Endothelial cell of umbilical vein (primary cell): ENCODE measurements at regions not wholly inside any gene's neighbourhood (a gene's known extent, or its start where the extent isn't known, plus 50 kb on each side); places are given as distances from the start of the nearest gene placed in this dataset.

Experiments used
- BruUV-seq: library from RNA; stranded (reverse); fragments of 400-500 nt; replicated peaks from 2 replicates; lab custom pipeline; 2021; lab: Mats Ljungman, UMichigan
- CTCF ChIA-PET: fragments of 300-600, 350-600 bp; sonication (Branson Sonifier 250); formaldehyde crosslinking; loops from one replicate; lab custom pipeline; 2021; ENCODE audit warnings: antibody characterized with exemption, inconsistent platforms; lab: Charles Lee
- POLR2A ChIA-PET: fragments of 300-600, 350-600 bp; sonication (Branson Sonifier 250); formaldehyde crosslinking; loops from one replicate; lab custom pipeline; 2021; ENCODE audit warnings: antibody characterized with exemption, inconsistent platforms; lab: Charles Lee
- DNase-seq: peaks from one replicate; pipeline ENCODE4 v3.0.0-alpha.2; 2011; ENCODE audit warnings: low read depth, low spot score
- FAIRE-seq: peaks from 2 replicates; lab custom pipeline; 2011; peaks lifted over from hg19 to GRCh38; lab: Jason Lieb, UNC
- H2AFZ ChIP-seq: 2 replicates; pipeline ENCODE4 v1.6.0; 2012; ENCODE audit warnings: low read depth, low read length, control low read depth, inconsistent platforms
- H3K27ac ChIP-seq: 2 replicates; pipeline ENCODE4 v1.5.1; 2011; ENCODE audit warnings: low read depth, mild to moderate bottlenecking, control low read depth, low read length, moderate library complexity; ENCODE audit not compliant: insufficient read depth
- H3K27me3 ChIP-seq, 2 experiments: 2 replicates each; pipeline versions ENCODE4 v1.6.0 to v1.6.1; 2011; ENCODE audit warnings: low read length in 2 of 2, mixed read lengths in 1 of 2; ENCODE audit not compliant: control insufficient read depth in 2 of 2, insufficient read depth in 2 of 2
- H3K36me3 ChIP-seq, 2 experiments: 2 replicates in 1 of 2; 3 replicates in 1 of 2; pipeline ENCODE4 v1.5.1; 2011; ENCODE audit warnings: low read length in 2 of 2, mild to moderate bottlenecking in 1 of 2, moderate library complexity in 1 of 2; ENCODE audit not compliant: control insufficient read depth in 2 of 2, insufficient read depth in 2 of 2; ENCODE audit errors: extremely low read depth in 1 of 2
- H3K4me1 ChIP-seq: 3 replicates; pipeline ENCODE4 v1.5.1; 2011; ENCODE audit warnings: mild to moderate bottlenecking, low read length; ENCODE audit not compliant: control insufficient read depth, insufficient read depth; ENCODE audit errors: extremely low read depth
- H3K4me2 ChIP-seq: 2 replicates; pipeline ENCODE4 v1.6.1; 2011; ENCODE audit warnings: low read length, control low read depth, mixed read lengths; ENCODE audit not compliant: insufficient read depth
- H3K4me3 ChIP-seq, 3 experiments: fragments of 200-600 bp in 1 of 3; sonication (generic), shearing (Covaris generic) in 1 of 3; replicated peaks in 1 of 3; 2 replicates each; pipeline ENCODE4 v1.5.1; 2011 to 2016; ENCODE audit warnings: control low read depth in 3 of 3, low read length in 3 of 3, mild to moderate bottlenecking in 2 of 3, inconsistent platforms in 1 of 3, low read depth in 1 of 3, moderate library complexity in 1 of 3; ENCODE audit not compliant: insufficient read depth in 1 of 3
- H3K79me2 ChIP-seq: 2 replicates; pipeline ENCODE4 v1.6.0; 2012; ENCODE audit warnings: low read length, inconsistent platforms; ENCODE audit not compliant: control insufficient read depth, insufficient read depth
- H3K9ac ChIP-seq: replicated peaks from 2 replicates; pipeline ENCODE3; 2011; ENCODE audit warnings: low read length, control low read depth; ENCODE audit not compliant: insufficient read depth; ENCODE audit errors: extremely low read depth
- H3K9me1 ChIP-seq: replicated peaks from 3 replicates; pipeline ENCODE4 v1.6.0; 2011; ENCODE audit warnings: mild to moderate bottlenecking, low read length; ENCODE audit not compliant: control insufficient read depth, insufficient read depth; ENCODE audit errors: extremely low read depth
- H3K9me3 ChIP-seq: replicated peaks from 2 replicates; pipeline ENCODE4 v1.5.1; 2012; ENCODE audit warnings: low read length, inconsistent platforms; ENCODE audit not compliant: control insufficient read depth, insufficient read depth
- H4K20me1 ChIP-seq: replicated peaks from 2 replicates; pipeline ENCODE3; 2011; ENCODE audit warnings: mild to moderate bottlenecking, low read length; ENCODE audit not compliant: control insufficient read depth, insufficient read depth; ENCODE audit errors: extremely low read depth
- EZH2 ChIP-seq: IDR thresholded peaks from 2 replicates; pipeline ENCODE4 v1.6.1; 2012; ENCODE audit warnings: borderline replicate concordance, low read depth, mild to moderate bottlenecking, moderate library complexity, low read length, inconsistent platforms; ENCODE audit not compliant: severe bottlenecking
- JUN ChIP-seq: IDR thresholded peaks from 2 replicates; pipeline ENCODE4 v1.6.1; 2011; ENCODE audit warnings: borderline replicate concordance, low read depth; ENCODE audit not compliant: insufficient read length, insufficient read depth
- MYC ChIP-seq: IDR thresholded peaks from one replicate; pipeline ENCODE4 v1.6.1; 2011; ENCODE audit warnings: mild to moderate bottlenecking, low read depth, low read length
- POLR2A ChIP-seq: IDR thresholded peaks from 2 replicates; pipeline ENCODE4 v1.6.1; 2012; ENCODE audit warnings: low read depth, mild to moderate bottlenecking, control low read depth, low read length
- POLR2AphosphoS5 ChIP-seq: IDR thresholded peaks from 2 replicates; pipeline ENCODE4 v1.6.1; 2012; ENCODE audit warnings: low read depth, mild to moderate bottlenecking, control low read depth, low read length, moderate library complexity; ENCODE audit not compliant: insufficient read depth
- dilution Hi-C: fragments of 300-500 bp; cut with MboI; formaldehyde crosslinking; loops from one replicate; pipeline ENCODE4 v1.15.0; 2019; ENCODE audit warnings: low sequenced_read_pairs; ENCODE audit not compliant: extremely low pct_ligation_motif_present
- intact Hi-C: fragments of 100-400 bp; cut with micrococcal nuclease; formaldehyde crosslinking; loops from one replicate; pipeline ENCODE4 v1.10.0; 2022
- TF ChIP-seq, protein P1 (sequence below), 2 donors: IDR thresholded peaks; 1 replicate in 1 of 2; 2 replicates in 1 of 2; pipeline ENCODE4 v1.5.1; 2011; ENCODE audit warnings: low read length in 2 of 2, mild to moderate bottlenecking in 2 of 2, moderate library complexity in 2 of 2, control low read depth in 1 of 2, inconsistent platforms in 1 of 2, low read depth in 1 of 2; ENCODE audit not compliant: insufficient read depth in 1 of 2; ENCODE audit errors: extremely low read depth in 1 of 2
- TF ChIP-seq, protein P2 (sequence below): IDR thresholded peaks from 2 replicates; pipeline ENCODE4 v1.6.1; 2011; ENCODE audit not compliant: insufficient read depth, insufficient read length

GRCh38 chr1:189356206-189356605 is 1121.5 kb downstream of the BRINP3 start:
- Histone ChIP-seq H4K20me1 (no peaks in the 10 kb centered on the region), H3K9me1 (no peaks in the 10 kb centered on the region), H3K9ac (no peak overlapping the region), H2AFZ (no peak overlapping the region), H3K36me3 (no peaks in the 10 kb centered on the region), H3K4me1 (no peaks in the 10 kb centered on the region), H3K4me2 (no peak overlapping the region), H3K27ac (no peak overlapping the region), H3K79me2 (no peaks in the 10 kb centered on the region), H3K4me3 (no peak overlapping the region), H3K27me3 (no peaks in the 10 kb centered on the region), H3K9me3 (no peaks in the 10 kb centered on the region)
- TF ChIP-seq EZH2: no peak
- TF ChIP-seq, protein P1, sequence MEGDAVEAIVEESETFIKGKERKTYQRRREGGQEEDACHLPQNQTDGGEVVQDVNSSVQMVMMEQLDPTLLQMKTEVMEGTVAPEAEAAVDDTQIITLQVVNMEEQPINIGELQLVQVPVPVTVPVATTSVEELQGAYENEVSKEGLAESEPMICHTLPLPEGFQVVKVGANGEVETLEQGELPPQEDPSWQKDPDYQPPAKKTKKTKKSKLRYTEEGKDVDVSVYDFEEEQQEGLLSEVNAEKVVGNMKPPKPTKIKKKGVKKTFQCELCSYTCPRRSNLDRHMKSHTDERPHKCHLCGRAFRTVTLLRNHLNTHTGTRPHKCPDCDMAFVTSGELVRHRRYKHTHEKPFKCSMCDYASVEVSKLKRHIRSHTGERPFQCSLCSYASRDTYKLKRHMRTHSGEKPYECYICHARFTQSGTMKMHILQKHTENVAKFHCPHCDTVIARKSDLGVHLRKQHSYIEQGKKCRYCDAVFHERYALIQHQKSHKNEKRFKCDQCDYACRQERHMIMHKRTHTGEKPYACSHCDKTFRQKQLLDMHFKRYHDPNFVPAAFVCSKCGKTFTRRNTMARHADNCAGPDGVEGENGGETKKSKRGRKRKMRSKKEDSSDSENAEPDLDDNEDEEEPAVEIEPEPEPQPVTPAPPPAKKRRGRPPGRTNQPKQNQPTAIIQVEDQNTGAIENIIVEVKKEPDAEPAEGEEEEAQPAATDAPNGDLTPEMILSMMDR (IDR thresholded peaks at IDR 0.05; ENCODE audit: extremely low read depth in 1 of 2, insufficient read depth in 1 of 2, low read depth in 1 of 2, low read length in 2 of 2): no peak
- no peak for TF ChIP-seq POLR2A
- no peak for TF ChIP-seq JUN
- TF ChIP-seq MYC: no peak
- TF ChIP-seq, protein P2, sequence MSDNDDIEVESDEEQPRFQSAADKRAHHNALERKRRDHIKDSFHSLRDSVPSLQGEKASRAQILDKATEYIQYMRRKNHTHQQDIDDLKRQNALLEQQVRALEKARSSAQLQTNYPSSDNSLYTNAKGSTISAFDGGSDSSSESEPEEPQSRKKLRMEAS: no peak
- no peak for TF ChIP-seq POLR2AphosphoS5
- FAIRE-seq (no peak), DNase-seq (no peak)
- CTCF ChIA-PET: no interaction called here
- no TSS peak for BruUV-seq
- intact Hi-C loops: no loop called here
- POLR2A ChIA-PET: no interaction called here
- dilution Hi-C loops: no loop called here
